H1 (cell line): ENCODE measurements at regions not wholly inside any gene's neighbourhood (a gene's known extent, or its start where the extent isn't known, plus 50 kb on each side); places are given as distances from the start of the nearest gene placed in this dataset.

Experiments
- EP300 ChIP-seq, 2 experiments: IDR thresholded peaks; 1 replicate in 1 of 2; 2 replicates in 1 of 2; pipeline ENCODE4 v1.6.1; 2011 to 2012; ENCODE audit warnings: low read depth in 2 of 2, low read length in 2 of 2, mild to moderate bottlenecking in 2 of 2, borderline replicate concordance in 1 of 2, inconsistent platforms in 1 of 2, moderate library complexity in 1 of 2
- ZNF274 ChIP-seq: IDR thresholded peaks from 2 replicates; pipeline ENCODE4 v1.7.0; 2012; ENCODE audit warnings: low read length, borderline replicate concordance; ENCODE audit errors: extremely low read depth

DNA sequence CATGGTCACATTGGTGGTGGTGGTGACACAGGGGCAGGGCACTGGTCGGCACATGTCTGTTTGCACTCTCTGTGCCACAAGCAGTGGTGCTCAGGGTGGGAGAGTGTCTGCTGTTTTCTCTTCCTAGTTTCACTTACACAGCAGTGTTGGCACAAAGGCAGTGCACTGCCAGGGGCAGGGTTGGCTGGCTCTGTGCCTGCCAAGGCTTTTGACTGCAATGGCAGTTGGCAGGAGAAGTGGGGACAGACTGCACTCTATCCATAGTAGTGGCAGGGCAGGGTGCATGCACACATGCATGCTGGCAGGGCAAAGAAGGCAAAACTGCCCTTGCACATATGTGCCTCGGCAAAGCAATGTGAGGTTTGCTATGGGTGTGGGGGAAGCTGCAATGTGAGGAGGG, 635.9 kb downstream of the SUCLG1 start:
- TF ChIP-seq EP300 (IDR thresholded peaks at IDR 0.05; ENCODE audit: borderline replicate concordance in 1 of 2, low read depth in 2 of 2, low read length in 2 of 2) (no peak), ZNF274 (no peak)
